ENCODE measurements at regions not wholly inside any gene's neighbourhood (a gene's known extent, or its start where the extent isn't known, plus 50 kb on each side); places are given as distances from the start of the nearest gene placed in this dataset.
A peak's percentile ranks its signal among the peaks of the same experiment; 100 is the strongest.

DNA sequence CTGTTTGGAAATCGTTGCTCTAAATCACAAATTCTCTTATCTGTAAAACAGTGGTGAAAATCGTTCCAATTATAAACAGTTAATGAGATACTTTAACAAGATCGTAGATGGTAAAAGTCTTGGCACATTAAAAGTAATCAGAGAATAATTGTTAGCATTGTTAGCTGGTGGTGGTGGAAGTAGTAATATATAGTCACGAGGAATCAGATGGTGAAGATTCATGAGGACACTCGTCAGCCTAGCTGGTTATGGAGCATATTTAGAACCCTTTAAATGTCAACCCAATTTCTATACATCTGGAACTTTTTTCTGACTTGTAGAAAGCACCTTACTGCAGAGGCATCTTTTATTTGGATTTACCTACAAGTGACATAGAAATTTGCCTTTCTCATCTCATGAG, 190.8 kb downstream of the TLE1 start:
- no peak for TF ChIP-seq CTCF (IDR thresholded peaks at IDR 0.05)
- Histone ChIP-seq H3K4me1 (peaks cover 17% of the 10 kb centered on the region), H3K27me3 (ENCODE audit: insufficient read depth in 3 of 3, low read length in 2 of 3) (no peaks in the 10 kb centered on the region), H3K9me3 (no peaks in the 10 kb centered on the region), H3K4me3 (peak overlapping the region; percentile 23), H3K27ac (peak overlapping the region; percentile 63), H3K36me3 (ENCODE audit: insufficient read depth in 1 of 2, low read depth in 1 of 2) (no peaks in the 10 kb centered on the region)
- 25 to 42% (median 28%) methylated on average over 5 of the region's 5 CpGs for WGBS, 3 donors
- no peak for DNase-seq
- peak in 2 of 4 donors; percentile 13 to 31 for ATAC-seq
- intact Hi-C loops (cut with DNase I): no loop called here

DNA sequence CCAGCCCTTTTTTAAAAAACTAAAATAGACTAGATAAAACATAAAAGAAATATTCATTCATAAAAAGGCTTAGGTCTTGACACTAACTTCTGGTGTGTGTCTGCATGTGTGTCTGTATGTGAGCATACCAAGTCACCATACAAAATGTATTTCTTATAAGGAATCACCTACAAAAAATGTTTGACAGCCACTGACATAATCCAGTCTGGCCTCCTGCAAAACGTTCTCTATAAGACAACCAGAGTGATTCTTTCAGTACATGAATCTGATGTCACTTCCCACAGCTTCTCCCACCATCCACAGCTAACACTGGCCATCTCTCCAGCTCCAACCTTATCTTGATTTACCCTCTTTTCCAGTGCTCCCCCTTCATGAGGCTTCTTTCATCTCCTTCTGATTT, 192.3 kb downstream of the TLE1 start:
- 58 to 74% (median 60%) methylated on average over 1 of the region's 1 CpG for WGBS, 3 donors
- Histone ChIP-seq H3K4me3 (no peak overlapping the region), H3K36me3 (ENCODE audit: insufficient read depth in 1 of 2, low read depth in 1 of 2) (no peaks in the 10 kb centered on the region), H3K27me3 (ENCODE audit: insufficient read depth in 3 of 3, low read length in 2 of 3) (no peaks in the 10 kb centered on the region), H3K9me3 (no peaks in the 10 kb centered on the region), H3K27ac (no peak overlapping the region), H3K4me1 (peaks cover 17% of the 10 kb centered on the region)
- no peak for ATAC-seq
- no peak for TF ChIP-seq CTCF (IDR thresholded peaks at IDR 0.05)
- intact Hi-C loops (cut with DNase I): no loop called here
- DNase-seq: no peak

DNA sequence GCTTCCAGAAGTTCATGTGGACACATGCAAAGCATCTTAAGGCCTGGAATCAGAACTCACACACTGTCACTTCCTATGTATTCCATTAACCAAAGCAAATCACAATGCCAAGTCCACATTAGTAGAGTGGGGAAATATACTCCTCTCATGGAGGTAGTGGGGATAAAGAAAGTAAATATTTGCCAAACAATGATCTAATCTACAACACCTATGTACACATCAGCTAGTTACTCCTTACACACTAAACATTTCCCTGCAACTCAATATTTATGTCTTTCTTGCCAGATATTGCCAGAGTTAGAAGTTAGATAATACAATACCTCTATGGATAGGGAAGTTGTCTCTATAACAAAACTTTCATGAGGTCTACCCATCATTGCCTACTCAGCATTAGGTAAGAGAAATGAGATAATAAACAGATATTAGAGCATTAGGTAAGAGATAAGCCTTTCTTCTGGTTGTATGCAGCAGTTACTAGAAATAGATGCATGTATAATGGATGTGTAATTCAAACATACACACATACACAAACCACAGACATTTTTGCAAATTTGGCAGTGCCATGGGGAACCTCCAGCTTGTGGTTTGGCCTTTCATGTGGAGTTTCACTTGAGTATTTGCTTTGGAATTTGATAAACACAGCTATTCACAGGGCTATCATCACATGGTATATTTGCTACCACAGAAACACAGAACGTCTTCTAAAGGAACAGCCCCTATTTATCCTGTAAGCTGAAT, 196.5 kb downstream of the TLE1 start:
- ATAC-seq (peak in 1 of 4 donors; percentile 65), DNase-seq (no peak)
- H3K27ac ChIP-seq: no peak overlapping the region
- no peaks in the 10 kb centered on the region for H3K4me1 ChIP-seq
- H3K36me3 ChIP-seq (ENCODE audit: insufficient read depth in 1 of 2, low read depth in 1 of 2): no peaks in the 10 kb centered on the region
- H3K9me3 ChIP-seq: no peaks in the 10 kb centered on the region
- no peak overlapping the region for H3K4me3 ChIP-seq
- TF ChIP-seq CTCF (IDR thresholded peaks at IDR 0.05): no peak
- intact Hi-C loops (cut with DNase I): no loop called here
- H3K27me3 ChIP-seq (ENCODE audit: insufficient read depth in 3 of 3, low read length in 2 of 3): no peaks in the 10 kb centered on the region
- 38 to 72% (median 63%) methylated on average over 1 of the region's 1 CpG for WGBS, 3 donors

DNA sequence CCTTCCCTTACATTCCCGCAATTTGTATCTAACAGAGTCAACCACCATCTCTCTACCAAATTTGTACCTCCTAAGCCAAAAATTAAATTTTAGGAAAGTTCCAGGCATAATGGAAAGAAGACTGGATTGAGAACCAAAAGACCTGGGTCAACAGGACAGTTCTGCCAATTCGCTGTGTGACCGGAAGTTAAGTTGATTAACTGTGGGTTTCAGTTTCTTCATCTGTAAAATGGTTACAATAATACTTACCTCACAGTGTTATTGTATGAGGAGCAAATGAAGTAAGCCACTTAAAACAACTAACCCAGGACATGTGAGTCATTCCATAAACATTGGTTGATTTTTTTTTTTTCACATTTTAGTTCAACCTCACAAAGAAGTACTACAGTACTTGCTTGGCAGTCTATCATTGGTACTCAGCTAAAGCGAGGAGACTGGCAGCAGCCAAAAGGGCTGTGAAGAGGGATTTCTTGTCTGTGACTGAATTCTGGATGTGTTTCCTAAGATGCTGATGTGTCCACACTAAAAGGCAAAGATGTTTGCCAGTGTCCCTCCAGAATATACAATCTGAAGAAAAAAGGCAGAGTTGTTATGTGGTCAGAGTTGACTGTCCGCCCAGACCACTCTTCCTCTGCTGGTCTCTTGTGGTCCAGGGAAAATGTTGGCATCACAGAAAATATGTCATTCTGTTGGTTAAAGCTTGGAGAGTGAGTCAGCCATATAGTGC, 198.6 kb downstream of the TLE1 start:
- 94 to 98% (median 96%) methylated on average over 5 of the region's 5 CpGs for WGBS, 3 donors
- no peak for TF ChIP-seq CTCF (IDR thresholded peaks at IDR 0.05)
- Histone ChIP-seq H3K36me3 (ENCODE audit: insufficient read depth in 1 of 2, low read depth in 1 of 2) (no peaks in the 10 kb centered on the region), H3K27ac (no peak overlapping the region), H3K27me3 (ENCODE audit: insufficient read depth in 3 of 3, low read length in 2 of 3) (no peaks in the 10 kb centered on the region), H3K4me3 (no peak overlapping the region), H3K4me1 (no peaks in the 10 kb centered on the region), H3K9me3 (no peaks in the 10 kb centered on the region)
- intact Hi-C loops (cut with DNase I): no loop called here
- ATAC-seq (no peak), DNase-seq (no peak)
